ENCODE measurements at regions not wholly inside any gene's neighbourhood (a gene's known extent, or its start where the extent isn't known, plus 50 kb on each side); places are given as distances from the start of the nearest gene placed in this dataset.

GRCh38 chr7:90094030-90094429 is 60.2 kb upstream of the STEAP1 start:
- DNase-seq = no peak

All from midbrain (tissue), 1 donor.